Panc1 (cell line): ENCODE measurements at regions not wholly inside any gene's neighbourhood (a gene's known extent, or its start where the extent isn't known, plus 50 kb on each side); places are given as distances from the start of the nearest gene placed in this dataset.

ENCODE experiments used
- ATAC-seq: fragments of 200-7000 bp; cut with Tn5 transposase; 2 replicates; pipeline ENCODE4 v1.9.1; 2020; ENCODE audit warnings: mild to moderate bottlenecking, moderate library complexity
- BruUV-seq: library from RNA; stranded (reverse); fragments of 400-500 nt; replicated peaks from 2 replicates; lab custom pipeline; 2021; lab: Mats Ljungman, UMichigan
- CTCF ChIA-PET: fragments of 300-600 bp; sonication (Branson Sonifier 250); formaldehyde crosslinking; loops from one replicate; lab custom pipeline; 2022; ENCODE audit warnings: antibody characterized with exemption; lab: Charles Lee
- POLR2A ChIA-PET: fragments of 300-600 bp; sonication (Branson Sonifier 250); formaldehyde crosslinking; loops from one replicate; lab custom pipeline; 2022; ENCODE audit warnings: antibody characterized with exemption; lab: Charles Lee
- DNase-seq: peaks from one replicate; pipeline ENCODE4 v3.0.0-alpha.2; 2010; ENCODE audit warnings: low read depth, low spot score
- H3K27ac ChIP-seq: 2 replicates; pipeline ENCODE4 v1.5.1; 2011; ENCODE audit warnings: mild to moderate bottlenecking, low read length, inconsistent platforms
- H3K27me3 ChIP-seq: fragments of 200-500 bp; sonication (Bioruptor generic); 2 replicates; pipeline ENCODE4 v1.6.0; 2014; ENCODE audit warnings: low read length, inconsistent platforms; ENCODE audit not compliant: control insufficient read depth, insufficient read depth
- H3K36me3 ChIP-seq: fragments of 200-500 bp; sonication (Bioruptor generic); 2 replicates; pipeline ENCODE4 v1.5.1; 2014; ENCODE audit warnings: inconsistent platforms, mild to moderate bottlenecking, low read length, moderate library complexity; ENCODE audit not compliant: control insufficient read depth, insufficient read depth
- H3K4me1 ChIP-seq: 2 replicates; pipeline ENCODE4 v1.5.1; 2011; ENCODE audit warnings: inconsistent platforms, mild to moderate bottlenecking, low read length, moderate library complexity; ENCODE audit not compliant: control insufficient read depth, insufficient read depth
- H3K4me3 ChIP-seq, 2 experiments: 2 replicates each; pipeline ENCODE4 v1.5.1; 2011 to 2012; ENCODE audit warnings: low read depth in 2 of 2, low read length in 2 of 2, mild to moderate bottlenecking in 2 of 2, inconsistent platforms in 1 of 2, moderate library complexity in 1 of 2
- H3K9me3 ChIP-seq: fragments of 200-500 bp; sonication (Bioruptor generic); 2 replicates; pipeline ENCODE4 v1.5.1; 2014; ENCODE audit warnings: low read depth, mild to moderate bottlenecking, inconsistent platforms, low read length, moderate library complexity; ENCODE audit not compliant: control insufficient read depth, insufficient read depth
- CTCF ChIP-seq: fragments of 450-650 bp; IDR thresholded peaks from 2 replicates; pipeline ENCODE4 v1.5.1; 2017; ENCODE audit warnings: mild to moderate bottlenecking
- POLR2AphosphoS5 ChIP-seq: IDR thresholded peaks from 2 replicates; pipeline ENCODE4 v1.6.1; 2012; ENCODE audit warnings: mild to moderate bottlenecking, low read depth, low read length, moderate library complexity
- REST ChIP-seq, 2 experiments: IDR thresholded peaks; 2 replicates each; pipeline ENCODE4 v1.6.1; 2011 to 2012; ENCODE audit warnings: low read depth in 2 of 2, control low read depth in 1 of 2, low read length in 1 of 2, mild to moderate bottlenecking in 1 of 2, moderate library complexity in 1 of 2; ENCODE audit not compliant: insufficient read depth in 1 of 2
- SIN3A ChIP-seq: IDR thresholded peaks from 2 replicates; pipeline ENCODE4 v1.6.1; 2012; ENCODE audit warnings: low read depth, mild to moderate bottlenecking, low read length, moderate library complexity, borderline replicate concordance; ENCODE audit not compliant: insufficient read depth
- TCF7L2 ChIP-seq: IDR thresholded peaks from 2 replicates; pipeline ENCODE4 v1.6.1; 2011; ENCODE audit warnings: mild to moderate bottlenecking, low read depth, low read length, inconsistent platforms
- in situ Hi-C: cut with HindIII; loops from 2 replicates; pipeline ENCODE4 v1.10.0; 2016; ENCODE audit warnings: low sequenced_read_pairs, low pct_unique_long_range_greater_than_20kb
- intact Hi-C: fragments of 100-400 bp; cut with micrococcal nuclease; formaldehyde crosslinking; loops from one replicate; pipeline ENCODE4 v1.10.0; 2022; ENCODE audit not compliant: unreplicated experiment

GRCh38 chr3:154542837-154543236, 112.8 kb upstream of the GPR149 start:
- DNase-seq (no peak), ATAC-seq (no peak)
- no peaks in the 10 kb centered on the region for H3K27me3 ChIP-seq
- ChIA-PET CTCF (no interaction called here), POLR2A (no interaction called here)
- TF ChIP-seq TCF7L2 (no peak), CTCF (no peak), POLR2AphosphoS5 (no peak), SIN3A (no peak), REST (IDR thresholded peaks at IDR 0.05; ENCODE audit: insufficient read depth in 1 of 2, low read depth in 2 of 2, low read length in 1 of 2) (no peak)
- H3K36me3 ChIP-seq = no peaks in the 10 kb centered on the region
- H3K4me3 ChIP-seq = no peak overlapping the region
- BruUV-seq = no TSS peak
- intact Hi-C loops (no loop called here), in situ Hi-C loops (no loop called here)
- H3K9me3 ChIP-seq = no peaks in the 10 kb centered on the region
- no peaks in the 10 kb centered on the region for H3K4me1 ChIP-seq
- H3K27ac ChIP-seq = no peak overlapping the region

GRCh38 chr3:154540950-154541604, 111.1 kb upstream of the GPR149 start:
- Histone ChIP-seq H3K27me3 (no peaks in the 10 kb centered on the region), H3K9me3 (no peaks in the 10 kb centered on the region), H3K4me1 (no peaks in the 10 kb centered on the region), H3K36me3 (no peaks in the 10 kb centered on the region), H3K27ac (no peak overlapping the region), H3K4me3 (no peak overlapping the region)
- intact Hi-C loops (no loop called here), in situ Hi-C loops (no loop called here)
- no TSS peak for BruUV-seq
- no peak for DNase-seq
- POLR2A ChIA-PET = no interaction called here
- CTCF ChIA-PET = no interaction called here
- no peak for ATAC-seq
- TF ChIP-seq POLR2AphosphoS5 (no peak), SIN3A (no peak), CTCF (no peak), TCF7L2 (no peak), REST (IDR thresholded peaks at IDR 0.05; ENCODE audit: insufficient read depth in 1 of 2, low read depth in 2 of 2, low read length in 1 of 2) (no peak)
